HG02973 (cell line): ENCODE measurements at regions not wholly inside any gene's neighbourhood (a gene's known extent, or its start where the extent isn't known, plus 50 kb on each side); places are given as distances from the start of the nearest gene placed in this dataset.

Source experiments
- ATAC-seq: cut with Tn5 transposase; IDR thresholded peaks from one replicate; pipeline ENCODE4 v1.9.1; 2021; ENCODE audit warnings: moderate library complexity; ENCODE audit not compliant: unreplicated experiment

- no peak for ATAC-seq
Observed at GRCh38 chr5:153881687-153882086, 157.0 kb downstream of the FAM114A2 start.

DNA sequence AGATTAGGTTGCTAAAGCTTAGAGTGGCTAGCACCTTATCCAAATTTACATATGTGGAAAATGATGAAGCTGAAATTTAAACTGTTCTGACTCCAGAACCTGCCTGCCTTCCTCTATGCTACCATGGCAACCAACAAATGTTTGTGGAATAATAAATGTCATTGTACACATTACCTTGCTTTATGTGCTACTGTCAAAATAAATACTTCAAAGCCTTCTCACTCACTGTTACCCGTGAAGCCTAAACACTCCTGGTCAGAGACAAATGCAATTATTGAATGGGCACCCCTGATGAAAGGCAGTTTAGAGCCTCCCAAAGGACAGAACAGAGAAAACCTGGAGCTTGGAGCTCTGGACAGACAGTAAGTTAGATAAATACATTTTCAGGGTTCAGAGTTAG is 158.6 kb downstream of the FAM114A2 start:
- ATAC-seq: no peak

DNA sequence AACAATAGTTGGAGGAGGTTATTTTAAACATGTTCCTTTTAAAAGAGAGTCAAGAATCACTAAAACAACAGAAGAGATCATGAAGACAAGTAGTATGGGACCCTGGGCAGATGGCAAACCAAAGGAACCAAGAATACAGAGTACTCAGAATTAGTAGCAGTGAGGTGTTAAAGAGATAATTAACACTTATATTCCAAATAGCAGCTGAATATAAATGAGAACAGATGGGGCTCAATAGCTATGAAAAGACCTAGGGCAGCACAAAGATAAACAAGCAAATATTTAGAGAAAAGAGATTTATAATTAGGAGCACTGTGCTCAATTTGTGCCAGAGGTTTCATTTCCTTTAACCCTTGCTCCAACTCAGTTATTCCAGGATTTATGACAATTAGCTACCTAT is 159.1 kb downstream of the FAM114A2 start:
- no peak for ATAC-seq

DNA sequence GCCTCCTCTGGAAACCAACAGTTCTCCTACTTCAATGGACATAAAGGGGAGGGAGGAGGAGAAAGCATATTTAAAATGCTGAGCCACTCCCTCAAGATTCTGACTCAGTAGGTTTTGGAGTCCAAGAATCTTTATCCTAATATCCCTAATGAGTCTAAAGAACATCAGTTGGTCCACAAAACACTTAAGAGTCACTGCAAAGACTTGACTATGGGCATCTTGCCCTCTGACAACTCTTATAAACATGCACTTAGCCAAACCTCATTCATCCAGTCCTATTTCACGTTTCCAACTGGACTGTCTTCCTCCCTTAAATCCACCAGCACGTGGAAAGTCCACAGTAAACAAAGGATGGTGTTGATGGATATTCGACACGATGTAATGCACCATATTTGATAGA is 172.5 kb downstream of the FAM114A2 start:
- ATAC-seq: no peak

DNA sequence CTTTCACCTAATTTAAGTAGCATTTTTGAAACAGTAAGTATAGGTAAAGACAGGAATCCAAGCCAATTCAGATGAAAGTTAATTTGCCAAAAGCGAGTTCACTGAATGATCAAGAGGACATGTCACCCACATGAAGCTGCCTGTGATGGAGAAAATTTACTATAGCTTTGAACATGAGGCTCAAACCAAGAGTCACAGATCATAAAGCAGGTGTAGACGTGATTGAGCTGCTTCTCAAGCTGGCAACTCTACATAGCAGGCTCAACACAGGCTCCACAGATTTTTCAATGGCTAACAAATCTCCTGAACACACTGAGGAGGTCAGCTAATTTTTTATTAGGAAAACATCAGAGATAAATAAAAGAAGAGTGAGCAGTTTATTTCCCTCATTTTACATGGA is 173.7 kb downstream of the FAM114A2 start:
- ATAC-seq: no peak

DNA sequence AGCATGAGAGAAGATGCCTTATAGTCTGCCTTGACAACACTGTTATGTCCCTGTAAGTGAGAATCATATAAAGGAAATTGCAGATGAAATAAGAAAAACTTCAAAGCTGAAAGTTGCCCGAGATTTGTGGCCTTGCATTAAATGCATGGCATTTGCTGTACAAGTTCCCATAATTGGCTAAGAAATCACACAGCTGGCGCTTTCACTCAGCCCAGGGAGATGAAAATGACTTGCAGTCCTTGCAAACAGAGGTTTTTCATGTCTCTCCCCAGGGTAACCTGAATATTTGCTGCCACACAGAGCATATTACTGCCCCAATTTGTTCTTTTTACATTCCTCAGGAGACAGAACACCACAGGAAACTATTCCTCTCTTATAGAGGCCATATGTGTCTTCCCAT is 174.8 kb downstream of the FAM114A2 start:
- ATAC-seq: no peak
